HTR-8/SVneo (cell line): ENCODE measurements at regions not wholly inside any gene's neighbourhood (a gene's known extent, or its start where the extent isn't known, plus 50 kb on each side); places are given as distances from the start of the nearest gene placed in this dataset.
A peak's percentile ranks its signal among the peaks of the same experiment; 100 is the strongest.
"Not testable (repeated sequence)": the region's sequence is repeated elsewhere in the genome, so short reads cannot be mapped to it uniquely, and the experiment has no call there.

Experiments
- DNase-seq: peaks from one replicate; pipeline ENCODE4 v3.0.0; 2011; ENCODE audit warnings: low spot score, mixed read lengths; ENCODE audit not compliant: insufficient read length
- FAIRE-seq: peaks from 2 replicates; lab custom pipeline; 2011; peaks lifted over from hg19 to GRCh38; lab: Jason Lieb, UNC

GRCh38 chr22:25348391-25348790, 129.0 kb downstream of the CRYBB2 start:
- no peak for DNase-seq
- no peak for FAIRE-seq

DNA sequence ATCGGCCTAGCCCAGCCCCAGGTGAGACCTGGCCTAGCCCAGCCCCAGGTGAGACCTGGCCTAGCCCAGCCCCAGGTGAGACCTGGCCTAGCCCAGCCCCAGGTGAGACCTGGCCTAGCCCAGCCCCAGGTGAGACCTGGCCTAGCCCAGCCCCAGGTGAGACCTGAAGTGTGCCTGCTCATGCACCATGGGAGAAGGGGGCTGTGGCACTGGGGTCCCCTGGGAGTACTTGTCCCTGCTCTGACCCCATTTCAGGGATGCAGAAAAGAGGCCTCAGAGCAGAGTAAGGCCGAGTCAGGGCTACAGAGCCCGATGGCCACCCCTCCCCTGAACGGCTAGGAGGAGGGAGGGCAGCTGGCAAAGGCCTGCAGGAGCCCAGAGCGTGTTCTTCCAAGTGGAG, 129.6 kb downstream of the CRYBB2 start:
- FAIRE-seq: not testable (repeated sequence)

GRCh38 chr22:25350551-25350971, 131.1 kb downstream of the CRYBB2 start:
- FAIRE-seq (no peak), DNase-seq (no peak)

More for the DNA sequence above, 129.6 kb downstream of the CRYBB2 start:
- not testable (repeated sequence) for DNase-seq

DNA sequence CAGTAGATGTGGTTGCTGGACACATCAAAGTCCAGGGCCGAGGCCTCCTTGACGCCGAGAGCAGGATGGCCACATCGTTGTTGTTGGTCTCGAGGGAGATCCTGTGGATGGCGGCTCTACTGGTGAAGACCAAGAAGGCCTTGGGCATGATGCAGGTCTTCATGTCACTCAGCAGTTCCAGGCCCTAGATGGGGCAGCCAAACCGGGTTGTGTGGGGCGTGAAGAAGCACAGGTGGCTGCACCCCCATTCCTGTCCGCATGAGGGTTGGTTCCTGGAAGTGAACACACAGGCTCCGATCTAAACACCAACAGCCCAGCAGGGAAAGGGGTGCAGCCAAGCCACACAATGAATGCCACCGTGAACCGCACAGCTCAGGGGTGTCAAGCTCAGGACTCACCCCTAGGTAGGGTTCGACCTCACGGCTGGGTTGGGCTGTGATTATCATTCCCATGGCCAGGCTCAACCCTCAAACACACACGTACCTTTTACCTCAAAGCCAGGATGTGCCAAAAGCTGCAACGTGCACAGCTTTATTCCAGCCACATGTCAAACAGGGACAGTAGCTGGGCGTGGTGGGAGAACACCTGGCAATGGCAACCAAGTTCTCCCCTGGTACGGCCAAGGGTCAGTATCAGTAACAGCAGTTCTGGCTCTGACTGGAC, 132.3 kb downstream of the CRYBB2 start:
- DNase-seq: no peak
- no peak for FAIRE-seq

DNA sequence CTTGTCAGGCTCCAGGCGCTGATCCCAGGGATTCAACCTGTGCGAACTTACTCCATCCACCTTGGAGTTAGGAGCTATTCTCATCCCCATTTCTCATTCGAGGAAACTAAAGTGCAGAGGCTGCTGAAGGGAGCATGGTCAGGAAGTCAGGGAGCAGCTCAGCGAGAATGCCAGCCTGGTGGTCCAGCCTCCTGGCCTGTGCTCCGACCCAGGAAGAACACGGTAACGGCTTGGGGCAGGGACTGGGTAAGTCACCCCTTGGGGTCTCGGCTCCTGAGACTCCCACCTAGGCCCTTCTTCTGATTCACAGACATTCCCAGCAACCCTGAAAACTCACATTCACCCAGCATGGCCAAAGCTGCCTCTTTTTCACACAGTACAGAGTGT, 132.8 kb downstream of the CRYBB2 start:
- FAIRE-seq (no peak), DNase-seq (no peak)

GRCh38 chr22:25353516-25354445, 134.3 kb downstream of the CRYBB2 start:
- DNase-seq: no peak
- no peak for FAIRE-seq

GRCh38 chr22:25354456-25354855, 135.0 kb downstream of the CRYBB2 start:
- DNase-seq: no peak
- FAIRE-seq: no peak

DNA sequence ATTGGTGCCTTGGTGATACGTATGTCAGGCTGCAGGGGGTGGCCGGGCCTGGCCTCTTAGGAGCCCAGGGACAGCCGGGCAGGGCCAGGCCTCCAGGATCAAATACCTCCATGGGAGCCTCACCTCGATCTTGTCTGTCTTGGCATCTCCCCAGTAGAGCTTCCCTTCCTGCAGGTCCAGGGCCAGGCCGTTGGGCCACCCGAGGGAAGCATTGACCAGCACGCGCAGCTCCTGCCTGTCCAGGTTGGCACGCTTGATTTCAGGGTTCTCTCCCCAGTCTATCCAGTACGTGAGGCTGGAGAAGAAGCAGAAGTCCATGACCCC, 137.7 kb downstream of the CRYBB2 start:
- FAIRE-seq (no peak), DNase-seq (no peak)

DNA sequence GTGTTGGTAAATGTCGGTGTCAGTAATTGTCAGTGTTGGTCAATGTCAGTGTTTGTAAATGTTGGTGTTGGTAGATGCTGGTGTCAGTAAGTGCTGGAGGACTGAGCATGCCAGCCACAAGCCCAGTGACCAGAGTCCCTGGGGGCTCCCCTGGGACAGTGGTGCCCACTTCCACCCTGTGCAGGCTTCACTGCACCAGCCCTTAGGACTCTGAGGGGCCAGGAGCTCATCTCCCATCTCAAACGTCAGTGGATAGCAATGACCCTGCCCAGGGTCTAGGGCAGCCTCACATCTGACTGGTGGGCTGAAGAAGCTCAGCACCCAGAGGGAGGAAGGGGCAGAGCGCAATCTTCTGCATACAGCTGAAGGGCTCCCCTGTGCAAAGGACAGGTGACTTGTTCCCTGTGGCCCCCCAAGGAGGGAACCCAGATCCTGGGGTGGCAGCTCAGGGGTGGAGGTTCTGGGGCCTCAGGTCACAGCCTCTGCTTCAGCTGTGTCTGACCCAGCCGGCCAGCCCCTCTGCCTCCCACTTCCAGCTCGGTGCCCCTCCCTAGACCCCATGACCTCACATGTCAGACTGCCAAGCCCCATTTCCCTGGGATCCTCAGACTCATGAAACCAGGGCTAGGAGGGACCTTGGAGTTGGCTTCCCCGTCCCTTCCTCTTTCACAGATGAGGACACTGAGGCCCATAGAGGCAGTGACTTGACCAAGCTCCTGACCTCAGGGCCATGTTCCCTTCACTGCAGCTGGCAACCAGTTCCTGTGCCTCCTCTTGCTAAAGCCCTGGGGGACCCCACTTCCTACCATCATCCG, 138.4 kb downstream of the CRYBB2 start:
- FAIRE-seq: no peak

GRCh38 chr22:25358421-25359170, 139.2 kb downstream of the CRYBB2 start:
- FAIRE-seq (no peak), DNase-seq (no peak)

More for the DNA sequence above, 138.4 kb downstream of the CRYBB2 start:
- no peak for DNase-seq

DNA sequence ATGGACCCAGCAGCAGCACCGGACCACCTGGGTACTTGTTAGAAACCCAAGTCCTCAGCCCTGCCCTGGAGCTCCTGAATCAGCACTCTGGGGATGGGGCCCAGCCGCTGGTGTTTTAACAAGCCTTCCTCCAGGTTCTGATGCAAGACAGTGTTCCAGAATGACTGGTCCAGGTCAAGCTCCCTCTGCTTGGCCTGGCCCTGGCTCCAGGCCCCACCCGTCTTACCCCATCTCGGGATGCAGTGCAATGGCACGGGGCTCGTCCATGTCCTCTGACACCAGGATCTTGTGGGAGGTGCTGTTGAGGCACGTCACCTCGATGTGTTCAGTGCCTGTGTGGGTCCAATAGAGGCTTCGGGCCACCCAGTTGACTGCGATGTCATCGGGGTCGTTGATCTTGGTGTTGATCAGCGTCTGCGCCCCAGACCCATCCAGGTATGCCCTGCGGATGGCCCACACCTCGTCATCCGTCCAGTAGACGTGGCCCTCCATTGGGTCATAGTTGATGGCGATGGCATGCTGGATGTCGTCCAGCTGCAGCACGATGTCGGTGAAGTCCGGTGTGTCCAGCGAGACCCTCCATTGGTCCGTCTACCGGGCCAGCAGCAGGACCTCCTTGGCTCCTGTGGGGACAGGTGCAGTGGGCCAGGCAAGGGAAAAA, 140.3 kb downstream of the CRYBB2 start:
- no peak for FAIRE-seq

DNA sequence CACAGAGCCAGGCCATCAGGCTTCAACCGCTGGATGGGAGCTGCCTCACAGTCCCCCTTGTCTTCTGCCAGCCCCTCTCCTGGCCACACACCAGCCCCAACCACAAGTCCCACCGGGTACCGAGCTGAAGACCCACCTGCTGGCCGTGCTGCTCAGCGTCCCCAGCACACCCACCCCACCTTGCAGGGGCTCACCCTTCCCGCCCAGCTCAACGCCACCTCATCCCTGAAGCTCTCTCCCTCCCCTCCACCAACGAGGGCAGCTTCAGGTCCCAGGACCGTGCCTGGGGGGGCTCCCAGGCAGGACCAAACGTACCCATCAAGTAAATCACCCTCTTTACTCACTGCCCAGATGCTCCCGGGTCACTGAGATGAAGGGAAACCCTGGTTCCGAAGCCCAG, 141.0 kb downstream of the CRYBB2 start:
- FAIRE-seq (no peak), DNase-seq (no peak)

More for the DNA sequence above, 140.3 kb downstream of the CRYBB2 start:
- DNase-seq: no peak

DNA sequence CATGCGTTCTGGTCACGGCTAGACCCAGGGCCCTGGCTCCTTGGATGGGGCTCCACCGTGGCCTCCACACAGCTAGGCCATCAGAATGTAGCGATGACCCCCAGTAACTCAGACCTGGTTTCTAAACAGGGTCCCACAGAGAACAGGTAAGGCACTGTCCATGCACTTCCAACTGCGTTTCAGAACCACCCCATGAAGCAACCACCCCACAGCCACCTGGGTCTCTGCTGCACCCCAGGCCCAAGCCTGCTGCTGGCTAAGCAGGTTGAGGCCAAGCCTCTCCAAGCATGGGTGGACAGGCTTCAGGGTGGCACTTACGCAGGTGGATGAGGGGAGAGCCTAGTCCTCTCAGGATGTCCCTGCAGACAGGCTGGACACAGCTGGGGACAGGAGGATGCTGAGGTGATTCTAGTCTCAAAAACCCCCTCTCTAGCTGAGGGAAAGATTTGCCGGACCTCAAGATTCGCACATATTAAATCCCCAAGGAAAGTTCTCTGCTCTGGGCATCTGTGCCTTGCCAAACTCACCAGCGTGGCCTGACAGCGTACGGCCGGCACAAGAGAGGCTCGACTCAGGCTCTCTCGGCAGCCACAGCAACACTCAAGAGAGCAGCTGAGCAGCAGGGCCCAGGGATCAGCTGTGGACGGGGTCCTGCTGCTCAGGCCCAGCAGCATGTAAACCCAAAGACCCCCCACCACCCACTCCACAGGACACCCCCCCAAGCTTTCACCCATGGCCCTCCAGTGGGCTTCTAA, 141.6 kb downstream of the CRYBB2 start:
- FAIRE-seq: no peak

GRCh38 chr22:25361899-25362214, 142.4 kb downstream of the CRYBB2 start:
- no peak for FAIRE-seq
- DNase-seq: no peak

More for the DNA sequence above, 141.6 kb downstream of the CRYBB2 start:
- no peak for DNase-seq

- no peak for FAIRE-seq
- peak; percentile 49 for DNase-seq
Observed at GRCh38 chr22:25362215-25362882, 142.9 kb downstream of the CRYBB2 start.

GRCh38 chr22:25362883-25363240, 143.4 kb downstream of the CRYBB2 start:
- no peak for FAIRE-seq
- DNase-seq: no peak

DNA sequence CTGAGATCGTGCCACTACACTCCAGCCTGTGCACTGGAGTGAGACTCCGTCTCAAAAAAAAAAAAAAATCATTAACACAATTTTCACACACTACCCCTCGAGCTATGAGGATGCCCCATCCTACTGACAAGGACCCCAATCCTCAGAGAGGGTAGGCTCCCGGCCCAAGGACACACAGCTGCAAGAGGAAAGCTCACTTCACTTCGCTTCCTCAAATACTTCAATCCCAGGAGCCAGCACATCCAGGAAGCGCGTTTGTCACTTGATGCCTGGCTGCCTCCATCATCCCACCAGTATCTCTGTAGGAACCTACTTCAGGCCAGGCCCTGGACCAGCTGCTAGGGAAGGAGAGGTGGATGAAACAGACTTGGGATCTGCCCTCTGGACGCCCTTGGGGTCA, 144.0 kb downstream of the CRYBB2 start:
- FAIRE-seq (no peak), DNase-seq (no peak)

- DNase-seq: no peak
- no peak for FAIRE-seq
Observed at GRCh38 chr22:25364281-25364680, 144.8 kb downstream of the CRYBB2 start.
